ENCODE measurements at regions not wholly inside any gene's neighbourhood (a gene's known extent, or its start where the extent isn't known, plus 50 kb on each side); places are given as distances from the start of the nearest gene placed in this dataset.

GRCh38 chr1:8078176-8078671, 52.1 kb upstream of the ERRFI1 start:
- no peak for DNase-seq

- DNase-seq = no peak
These were observed 51.5 kb upstream of the ERRFI1 start for GRCh38 chr1:8077602-8078001.

GRCh38 chr1:8077120-8077573, 51.0 kb upstream of the ERRFI1 start:
- DNase-seq = peak; percentile 66

GRCh38 chr1:8076176-8076575, 50.1 kb upstream of the ERRFI1 start:
- no peak for DNase-seq
